ENCODE measurements at regions not wholly inside any gene's neighbourhood (a gene's known extent, or its start where the extent isn't known, plus 50 kb on each side); places are given as distances from the start of the nearest gene placed in this dataset. TPM values are rescaled to one million over a fixed set of nuclear protein-coding genes. Genes with fewer than 3 reads are reported as not detected.

DNA sequence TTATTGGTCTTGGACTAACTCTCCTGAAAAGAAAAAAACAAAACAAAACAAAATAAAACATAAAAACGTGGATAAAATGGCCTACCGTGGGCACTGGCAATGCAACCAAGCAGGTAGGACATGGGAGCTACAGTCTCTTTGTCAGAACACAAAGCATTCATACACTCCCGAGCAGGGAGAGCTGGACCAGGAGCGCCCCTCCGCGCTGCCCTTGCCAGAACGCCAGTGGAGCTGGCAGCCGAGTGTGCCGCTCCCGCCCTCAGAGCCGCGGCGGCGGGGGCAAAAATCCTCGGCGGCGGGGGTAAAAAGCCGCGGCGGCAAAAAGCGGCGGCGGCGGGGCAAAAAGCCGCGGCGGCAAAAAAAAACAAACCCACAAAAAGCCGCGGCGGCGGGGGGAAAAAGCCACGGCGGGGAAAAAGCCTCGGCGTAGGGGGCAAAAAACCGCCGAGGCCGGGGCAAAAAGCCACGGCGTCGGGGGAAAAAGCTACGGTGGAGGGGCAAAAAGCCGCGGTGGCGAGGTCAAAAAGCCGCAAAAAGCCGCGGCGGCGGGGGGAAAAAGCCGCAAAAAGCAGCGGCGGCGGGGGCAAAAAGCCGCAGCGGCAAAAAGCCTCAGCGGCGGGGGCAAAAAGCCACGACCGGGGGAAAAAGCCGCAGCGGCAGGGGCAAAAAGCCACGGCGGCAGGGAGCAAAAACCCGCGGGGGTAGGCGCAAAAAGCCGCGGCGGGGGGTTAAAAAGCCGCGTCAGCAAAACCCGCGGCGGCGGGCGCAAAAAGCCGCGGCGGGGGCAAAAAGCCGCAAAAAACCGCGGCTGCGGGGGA, 418.1 kb downstream of the ZNF716 start:
- WGBS (ENCODE audit: low lambda C conversion rate, missing lambda C conversion rate) = 95% methylated on average over 25 of the region's 84 CpGs
- Histone ChIP-seq H3K36me3 (replicated peaks; ENCODE audit: insufficient read depth, low read depth) (no peaks in the 10 kb centered on the region), H3K4me3 (no peak overlapping the region), H3K79me2 (no peaks in the 10 kb centered on the region), H3K4me2 (no peak overlapping the region), H3K27ac (no peak overlapping the region), H3K9me3 (ENCODE audit: low read depth) (peaks cover 3% of the 10 kb centered on the region), H3K4me1 (ENCODE audit: insufficient read depth) (no peaks in the 10 kb centered on the region), H4K20me1 (ENCODE audit: insufficient read depth, poor library complexity, severe bottlenecking) (no peaks in the 10 kb centered on the region), H2AFZ (no peak overlapping the region), H3K27me3 (no peaks in the 10 kb centered on the region), H3K9me2 (replicated peaks; ENCODE audit: insufficient read depth) (no peaks in the 10 kb centered on the region)
- DNase-seq (ENCODE audit: low spot score) = no peak
- TF ChIP-seq EZH2 (IDR thresholded peaks at IDR 0.05; ENCODE audit: borderline replicate concordance) = no peak
- TF ChIP-seq EZH2phosphoT487 (IDR thresholded peaks at IDR 0.05; ENCODE audit: low read depth, severe bottlenecking, unreplicated experiment) = no peak
- TF ChIP-seq CTCF (IDR thresholded peaks at IDR 0.05; ENCODE audit: poor library complexity) = no peak

DNA sequence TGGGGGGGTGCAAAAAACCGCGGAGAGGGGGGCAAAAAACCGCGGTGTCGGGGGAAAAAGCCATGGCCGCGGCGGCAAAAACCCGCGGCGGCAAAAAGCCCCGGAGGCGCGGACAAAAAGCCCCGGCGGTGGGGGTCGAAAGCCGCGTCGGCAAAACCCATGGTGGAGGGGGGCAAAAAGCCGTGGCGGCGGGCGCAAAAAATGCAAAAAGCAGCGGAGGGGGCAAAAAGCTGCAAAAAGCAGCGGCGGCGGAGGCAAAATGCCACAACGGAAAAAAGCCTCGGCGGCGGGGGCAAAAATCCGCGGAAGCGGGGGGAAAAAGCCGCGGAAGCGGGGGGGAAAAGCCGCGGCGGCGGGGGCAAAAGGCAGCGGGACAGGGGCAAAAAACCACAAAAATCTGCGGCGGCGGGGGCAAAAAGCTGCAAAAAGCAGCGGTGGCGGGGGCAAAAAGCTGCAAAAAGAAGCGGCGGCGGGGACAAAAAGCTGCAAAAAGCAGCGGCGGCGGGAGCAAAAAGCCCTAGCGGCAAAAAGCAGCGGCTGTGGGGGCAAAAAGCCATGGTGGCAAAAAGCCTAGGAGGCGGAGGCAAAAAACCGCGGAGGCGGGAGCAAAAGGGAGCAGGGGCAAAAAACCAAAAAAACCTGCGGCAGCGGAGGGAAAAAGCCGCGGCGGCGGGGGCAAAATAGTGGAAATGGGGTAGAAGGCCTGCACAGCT, 418.9 kb downstream of the ZNF716 start:
- no peak for TF ChIP-seq EZH2phosphoT487 (IDR thresholded peaks at IDR 0.05; ENCODE audit: low read depth, severe bottlenecking, unreplicated experiment)
- no peak for TF ChIP-seq CTCF (IDR thresholded peaks at IDR 0.05; ENCODE audit: poor library complexity)
- no peak for TF ChIP-seq EZH2 (IDR thresholded peaks at IDR 0.05; ENCODE audit: borderline replicate concordance)
- no peak overlapping the region for H3K4me3 ChIP-seq
- H3K9me2 ChIP-seq (replicated peaks; ENCODE audit: insufficient read depth) = no peaks in the 10 kb centered on the region
- no peaks in the 10 kb centered on the region for H3K4me1 ChIP-seq (ENCODE audit: insufficient read depth)
- no peaks in the 10 kb centered on the region for H3K79me2 ChIP-seq
- H3K9me3 ChIP-seq (ENCODE audit: low read depth) = peaks cover 3% of the 10 kb centered on the region
- H4K20me1 ChIP-seq (ENCODE audit: insufficient read depth, poor library complexity, severe bottlenecking) = no peaks in the 10 kb centered on the region
- no peak overlapping the region for H3K27ac ChIP-seq
- WGBS (ENCODE audit: low lambda C conversion rate, missing lambda C conversion rate) = 91% methylated on average over 20 of the region's 66 CpGs
- peak; percentile 3 for DNase-seq (ENCODE audit: low spot score)
- H3K27me3 ChIP-seq = no peaks in the 10 kb centered on the region
- no peak overlapping the region for H2AFZ ChIP-seq
- H3K4me2 ChIP-seq = no peak overlapping the region
- no peaks in the 10 kb centered on the region for H3K36me3 ChIP-seq (replicated peaks; ENCODE audit: insufficient read depth, low read depth)

Small RNA genes in the stretch of these regions (small RNA-seq; reads per million reads assigned to genes)
- gene AC023141.11 (not detected), gene AC023141.12 (not detected), gene AC023141.8 (not detected)

All from hepatocyte (in vitro differentiated cells).